ENCODE measurements at regions not wholly inside any gene's neighbourhood (a gene's known extent, or its start where the extent isn't known, plus 50 kb on each side); places are given as distances from the start of the nearest gene placed in this dataset.

DNA sequence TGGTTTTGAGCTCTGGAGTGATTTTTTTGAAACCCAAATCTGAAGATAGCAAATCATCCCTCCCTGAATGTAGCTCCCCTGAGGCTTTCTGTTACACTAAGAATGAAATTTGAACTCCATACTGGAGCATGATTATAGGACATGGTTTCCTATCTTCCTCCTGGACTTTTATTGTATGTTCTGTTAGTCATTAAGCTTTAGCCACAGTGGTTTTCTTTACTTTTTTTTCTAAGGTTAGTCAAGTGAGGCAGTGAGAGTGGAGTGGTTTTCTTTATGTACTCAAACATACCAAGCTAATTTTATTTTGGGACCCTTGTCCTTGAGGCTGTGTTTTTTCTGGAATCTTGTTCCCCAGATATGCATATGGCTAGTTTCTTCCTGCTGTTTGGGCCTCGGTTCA, 55.2 kb upstream of the FRMD4B start:
- Histone ChIP-seq H2AFZ (no peak overlapping the region), H3K4me2 (no peak overlapping the region), H3K36me3 (ENCODE audit: low read depth) (no peaks in the 10 kb centered on the region), H3K9me3 (ENCODE audit: insufficient read depth, low read depth) (no peaks in the 10 kb centered on the region), H3K4me1 (replicated peaks; ENCODE audit: insufficient read depth) (no peaks in the 10 kb centered on the region), H3K4me3 (no peak overlapping the region), H3K79me2 (ENCODE audit: low read depth) (no peaks in the 10 kb centered on the region), H3K27ac (no peak overlapping the region), H3F3A (ENCODE audit: insufficient read depth, low read depth) (no peaks in the 10 kb centered on the region), H3K9me2 (ENCODE audit: insufficient read depth) (no peaks in the 10 kb centered on the region), H4K20me1 (ENCODE audit: insufficient read depth) (no peaks in the 10 kb centered on the region), H3K27me3 (ENCODE audit: insufficient read depth, low read depth) (no peaks in the 10 kb centered on the region)
- DNase-seq, result no peak
- TF ChIP-seq EZH2 (IDR thresholded peaks at IDR 0.05; ENCODE audit: low read depth) (no peak), CTCF (conservative IDR thresholded peaks at IDR 0.05) (no peak)
- POLR2A ChIA-PET (ENCODE audit: unreplicated experiment), result no interaction called here
- BruUV-seq (replicated peaks), result no TSS peak
- CTCF ChIA-PET, result interaction anchor here (0.5 to 0.8 kb wide), 4 partner anchors 209 to 669 kb away, joined by 3 to 6 read pairs (median 3); no protein-coding TSS in a partner anchor
- intact Hi-C loops (cut with micrococcal nuclease; ENCODE audit: unreplicated experiment), result no loop called here

- CTCF ChIA-PET, result interaction anchor here (0.6 to 1.0 kb wide), 6 partner anchors 9 to 361 kb away, joined by 3 to 6 read pairs (median 4); no protein-coding TSS in a partner anchor
- Histone ChIP-seq H3K4me1 (replicated peaks; ENCODE audit: insufficient read depth) (no peaks in the 10 kb centered on the region), H4K20me1 (ENCODE audit: insufficient read depth) (no peaks in the 10 kb centered on the region), H3K9me3 (ENCODE audit: insufficient read depth, low read depth) (no peaks in the 10 kb centered on the region), H3K27me3 (ENCODE audit: insufficient read depth, low read depth) (no peaks in the 10 kb centered on the region), H3K27ac (no peak overlapping the region), H3F3A (ENCODE audit: insufficient read depth, low read depth) (no peaks in the 10 kb centered on the region), H3K36me3 (ENCODE audit: low read depth) (no peaks in the 10 kb centered on the region), H3K79me2 (ENCODE audit: low read depth) (no peaks in the 10 kb centered on the region), H3K4me2 (peak overlapping the region; percentile 38), H2AFZ (peak overlapping the region; percentile 69; the same call in 1 of the 2 replicates), H3K9me2 (ENCODE audit: insufficient read depth) (no peaks in the 10 kb centered on the region), H3K4me3 (no peak overlapping the region)
- POLR2A ChIA-PET (ENCODE audit: unreplicated experiment), result interaction anchor here (0.5 kb wide), 1 partner anchor 251 kb away, joined by 21 read pairs; no protein-coding TSS in a partner anchor
- DNase-seq, result peak in 1 of 2 experiments; percentile 3
- no TSS peak for BruUV-seq (replicated peaks)
- intact Hi-C loops (cut with micrococcal nuclease; ENCODE audit: unreplicated experiment), result loop anchor here (1.0 to 2.0 kb wide), 2 partner anchors 231 to 278 kb away; no protein-coding TSS in a partner anchor
- no peak for TF ChIP-seq EZH2 (IDR thresholded peaks at IDR 0.05; ENCODE audit: low read depth)
- TF ChIP-seq CTCF (conservative IDR thresholded peaks at IDR 0.05), result peak; percentile 68
These were observed 53.9 kb upstream of the FRMD4B start for GRCh38 chr3:69439643-69440270.

GRCh38 chr3:69438476-69438875, 52.6 kb upstream of the FRMD4B start:
- TF ChIP-seq EZH2 (IDR thresholded peaks at IDR 0.05; ENCODE audit: low read depth) (no peak), CTCF (conservative IDR thresholded peaks at IDR 0.05) (no peak)
- no peak overlapping the region for H3K27ac ChIP-seq
- H3K9me3 ChIP-seq (ENCODE audit: insufficient read depth, low read depth), result no peaks in the 10 kb centered on the region
- no peak for DNase-seq
- CTCF ChIA-PET, result no interaction called here
- peaks cover 7% of the 10 kb centered on the region for H3K4me1 ChIP-seq (replicated peaks; ENCODE audit: insufficient read depth)
- no TSS peak for BruUV-seq (replicated peaks)
- H3F3A ChIP-seq (ENCODE audit: insufficient read depth, low read depth), result no peaks in the 10 kb centered on the region
- intact Hi-C loops (cut with micrococcal nuclease; ENCODE audit: unreplicated experiment), result loop anchor here (2.0 kb wide), 1 partner anchor 232 kb away; no protein-coding TSS in a partner anchor
- no peak overlapping the region for H3K4me2 ChIP-seq
- H3K36me3 ChIP-seq (ENCODE audit: low read depth), result no peaks in the 10 kb centered on the region
- no peak overlapping the region for H3K4me3 ChIP-seq
- H2AFZ ChIP-seq, result no peak overlapping the region
- H4K20me1 ChIP-seq (ENCODE audit: insufficient read depth), result no peaks in the 10 kb centered on the region
- no peaks in the 10 kb centered on the region for H3K9me2 ChIP-seq (ENCODE audit: insufficient read depth)
- POLR2A ChIA-PET (ENCODE audit: unreplicated experiment), result no interaction called here
- H3K79me2 ChIP-seq (ENCODE audit: low read depth), result no peaks in the 10 kb centered on the region
- H3K27me3 ChIP-seq (ENCODE audit: insufficient read depth, low read depth), result no peaks in the 10 kb centered on the region
